ENCODE measurements at regions not wholly inside any gene's neighbourhood (a gene's known extent, or its start where the extent isn't known, plus 50 kb on each side); places are given as distances from the start of the nearest gene placed in this dataset.
"Not testable (repeated sequence)": the region's sequence is repeated elsewhere in the genome, so short reads cannot be mapped to it uniquely, and the experiment has no call there.

GRCh38 chr1:173341971-173342370 lies 134.8 kb upstream of the TNFSF4 start:
- no peak for DNase-seq (ENCODE audit: low read depth in 2 of 2)

GRCh38 chr1:173342736-173343135 lies 134.4 kb upstream of the PRDX6 start:
- no peak for DNase-seq (ENCODE audit: low read depth in 2 of 2)

- no peak for DNase-seq (ENCODE audit: low read depth in 2 of 2)
Observed at GRCh38 chr1:173344034-173344743, 132.9 kb upstream of the PRDX6 start.

GRCh38 chr1:173347282-173347818 lies 129.8 kb upstream of the PRDX6 start:
- no peak for DNase-seq (ENCODE audit: low read depth in 2 of 2)

GRCh38 chr1:173352635-173353034 lies 124.5 kb upstream of the PRDX6 start:
- DNase-seq (ENCODE audit: low read depth in 2 of 2): not testable (repeated sequence)

- peak; percentile 59 to 65 for DNase-seq (ENCODE audit: low read depth in 2 of 2)
Observed at GRCh38 chr1:173353350-173353749, 123.8 kb upstream of the PRDX6 start.

- no peak for DNase-seq (ENCODE audit: low read depth in 2 of 2)
Observed at GRCh38 chr1:173354937-173355280, 122.2 kb upstream of the PRDX6 start.

- DNase-seq (ENCODE audit: low read depth in 2 of 2): no peak
Observed at GRCh38 chr1:173355281-173356031, 121.7 kb upstream of the PRDX6 start.

- peak; percentile 36 to 37 for DNase-seq (ENCODE audit: low read depth in 2 of 2)
Observed at GRCh38 chr1:173356191-173356762, 120.9 kb upstream of the PRDX6 start.

- no peak for DNase-seq (ENCODE audit: low read depth in 2 of 2)
Observed at GRCh38 chr1:173360487-173361063, 116.6 kb upstream of the PRDX6 start.

GRCh38 chr1:173362543-173362942 lies 114.6 kb upstream of the PRDX6 start:
- DNase-seq (ENCODE audit: low read depth in 2 of 2): no peak

- no peak for DNase-seq (ENCODE audit: low read depth in 2 of 2)
Observed at GRCh38 chr1:173364827-173365226, 112.3 kb upstream of the PRDX6 start.

GRCh38 chr1:173365341-173365740 lies 111.8 kb upstream of the PRDX6 start:
- DNase-seq (ENCODE audit: low read depth in 2 of 2): no peak

GRCh38 chr1:173367136-173367535 lies 110.0 kb upstream of the PRDX6 start:
- no peak for DNase-seq (ENCODE audit: low read depth in 2 of 2)

GRCh38 chr1:173370586-173370985 lies 106.5 kb upstream of the PRDX6 start:
- DNase-seq (ENCODE audit: low read depth in 2 of 2): not testable (repeated sequence)

- not testable (repeated sequence) for DNase-seq (ENCODE audit: low read depth in 2 of 2)
Observed at GRCh38 chr1:173376065-173376464, 101.1 kb upstream of the PRDX6 start.

GRCh38 chr1:173377266-173377665 lies 99.9 kb upstream of the PRDX6 start:
- DNase-seq (ENCODE audit: low read depth in 2 of 2): no peak

GRCh38 chr1:173383351-173383750 lies 93.8 kb upstream of the PRDX6 start:
- peak; percentile 31 to 43 for DNase-seq (ENCODE audit: low read depth in 2 of 2)

GRCh38 chr1:173388352-173388751 lies 88.8 kb upstream of the PRDX6 start:
- DNase-seq (ENCODE audit: low read depth in 2 of 2): no peak

GRCh38 chr1:173392895-173393658 lies 84.1 kb upstream of the PRDX6 start:
- DNase-seq (ENCODE audit: low read depth in 2 of 2): peak; percentile 81 to 83

- DNase-seq (ENCODE audit: low read depth in 2 of 2): peak; percentile 71 to 75
Observed at GRCh38 chr1:173393659-173394000, 83.5 kb upstream of the PRDX6 start.

GRCh38 chr1:173394813-173395212 lies 82.3 kb upstream of the PRDX6 start:
- DNase-seq (ENCODE audit: low read depth in 2 of 2): not testable (repeated sequence)
